Stimulated activated CD4-positive, alpha-beta T cell treated with anti-CD3 and anti-CD28 coated beads, Interleukin-2, amount 100 ng/mL, for 48 hours (primary cell): ENCODE measurements at regions not wholly inside any gene's neighbourhood (a gene's known extent, or its start where the extent isn't known, plus 50 kb on each side); places are given as distances from the start of the nearest gene placed in this dataset.
A peak's percentile ranks its signal among the peaks of the same experiment; 100 is the strongest.
"Not testable (repeated sequence)": the region's sequence is repeated elsewhere in the genome, so short reads cannot be mapped to it uniquely, and the experiment has no call there.

Experiments
- DNase-seq, 2 donors: peaks; one replicate each; pipeline ENCODE4 v3.0.0-alpha.2; 2020

GRCh38 chr3:17861476-17861875 lies 119.0 kb upstream of the TBC1D5 start:
- DNase-seq = no peak

DNA sequence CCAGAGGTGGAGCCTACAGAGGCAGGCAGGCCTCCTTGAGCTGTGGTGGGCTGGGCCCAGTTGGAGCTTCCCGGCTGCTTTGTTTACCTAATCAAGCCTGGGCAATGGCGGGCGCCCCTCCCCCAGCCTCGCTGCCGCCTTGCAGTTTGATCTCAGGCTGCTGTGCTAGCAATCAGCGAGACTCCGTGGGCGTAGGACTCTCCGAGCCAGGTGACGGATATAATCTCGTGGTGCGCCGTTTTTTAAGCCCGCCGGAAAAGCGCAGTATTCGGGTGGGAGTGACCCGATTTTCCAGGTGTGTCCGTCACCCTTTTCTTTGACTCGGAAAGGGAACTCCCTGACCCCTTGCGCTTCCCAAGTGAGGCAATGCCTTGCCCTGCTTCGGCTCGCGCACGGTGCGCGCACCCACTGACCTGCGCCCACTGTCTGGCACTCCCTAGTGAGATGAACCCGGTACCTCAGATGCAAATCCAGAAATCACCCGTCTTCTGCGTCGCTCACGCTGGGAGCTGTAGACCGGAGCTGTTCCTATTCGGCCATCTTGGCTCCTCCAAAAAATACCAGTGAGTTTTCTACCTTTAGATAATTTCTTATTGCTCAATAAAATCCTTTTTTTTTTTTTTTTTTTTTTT lies 118.5 kb upstream of the TBC1D5 start:
- not testable (repeated sequence) for DNase-seq

DNA sequence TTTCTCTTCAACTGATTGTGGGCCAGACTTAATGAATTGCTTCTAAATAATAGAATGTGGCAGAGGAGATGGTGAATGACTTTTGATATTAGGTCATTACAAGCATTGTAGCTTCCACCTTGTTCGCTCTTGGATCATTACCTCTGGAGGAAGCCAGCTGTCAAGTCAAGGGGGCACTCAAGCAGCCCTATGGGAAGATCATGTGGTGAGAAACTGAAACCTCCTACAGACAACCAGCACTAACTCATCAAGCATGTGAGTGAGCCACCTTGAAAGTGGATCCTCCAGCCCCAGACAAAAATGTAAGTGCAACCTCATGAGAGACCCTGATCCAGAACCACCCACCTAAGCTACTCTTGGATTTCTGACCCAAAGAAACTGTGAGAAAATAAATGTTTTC lies 109.8 kb upstream of the TBC1D5 start:
- no peak for DNase-seq

- no peak for DNase-seq
Measured at GRCh38 chr3:17850448-17850847, 108.0 kb upstream of the TBC1D5 start.

- DNase-seq = no peak
Measured at GRCh38 chr3:17848102-17848501, 105.7 kb upstream of the TBC1D5 start.

GRCh38 chr3:17847156-17847555 lies 104.7 kb upstream of the TBC1D5 start:
- no peak for DNase-seq

- DNase-seq = no peak
Measured at GRCh38 chr3:17846466-17846865, 104.0 kb upstream of the TBC1D5 start.

DNA sequence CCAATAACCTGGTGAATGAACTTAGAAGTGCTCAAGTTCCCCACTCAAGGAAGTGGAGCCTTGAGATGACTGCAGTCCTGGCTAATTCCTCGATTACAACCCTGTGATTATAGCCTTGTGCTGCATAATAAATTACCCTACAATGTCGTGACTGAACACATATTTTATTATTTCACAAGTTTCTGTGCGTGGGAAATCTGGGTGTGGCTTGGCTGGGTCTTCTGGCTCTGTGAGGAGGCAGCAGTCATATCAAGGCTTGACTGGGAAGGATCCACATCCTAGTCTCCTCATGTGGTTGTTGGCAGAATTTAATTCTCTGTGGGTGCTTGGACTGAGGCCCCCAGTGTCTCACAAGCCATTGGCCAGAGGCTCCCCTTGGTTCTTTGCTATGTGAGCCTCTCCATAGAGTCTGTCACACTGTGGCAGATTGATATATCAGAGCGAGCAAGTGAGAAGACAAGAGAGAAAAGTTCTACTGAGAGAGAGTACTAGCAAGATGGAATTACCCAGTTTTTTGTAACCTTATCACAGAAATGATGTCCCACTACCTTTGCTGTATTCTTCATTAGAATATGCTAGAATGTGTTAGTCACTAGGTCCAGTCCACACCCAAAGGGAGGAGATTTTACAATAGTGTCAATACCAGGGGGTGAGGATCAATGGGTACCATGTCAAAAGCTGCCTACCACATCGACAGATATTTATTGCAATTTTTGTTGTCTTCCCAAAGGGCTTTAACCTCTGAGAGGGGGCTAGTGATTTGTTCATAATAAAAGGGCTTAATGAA lies 102.8 kb upstream of the TBC1D5 start:
- DNase-seq = no peak

DNA sequence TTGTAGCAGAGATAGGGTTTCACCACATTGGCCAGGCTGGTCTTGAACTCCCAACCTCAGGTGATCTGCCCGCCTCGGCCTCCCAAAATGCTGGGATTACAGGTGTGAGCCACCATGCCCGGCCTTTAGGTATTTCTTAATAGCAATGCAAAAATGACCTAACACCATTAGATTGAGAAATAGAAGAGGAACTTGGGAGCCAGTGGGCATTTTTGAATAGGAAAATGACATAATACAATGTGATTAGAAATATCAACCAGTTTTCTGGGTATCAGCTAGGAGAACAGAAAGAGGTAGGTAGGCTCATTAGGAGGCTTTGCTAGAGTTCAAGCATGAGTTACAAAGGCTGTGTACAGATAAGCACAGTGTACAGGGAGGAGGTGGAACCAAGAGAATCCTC lies 101.8 kb upstream of the TBC1D5 start:
- DNase-seq = no peak

GRCh38 chr3:17841190-17841828 lies 98.9 kb upstream of the TBC1D5 start:
- DNase-seq = peak; percentile 79 to 83

GRCh38 chr3:17840651-17841050 lies 98.2 kb upstream of the TBC1D5 start:
- no peak for DNase-seq

GRCh38 chr3:17840126-17840525 lies 97.7 kb upstream of the TBC1D5 start:
- no peak for DNase-seq

DNA sequence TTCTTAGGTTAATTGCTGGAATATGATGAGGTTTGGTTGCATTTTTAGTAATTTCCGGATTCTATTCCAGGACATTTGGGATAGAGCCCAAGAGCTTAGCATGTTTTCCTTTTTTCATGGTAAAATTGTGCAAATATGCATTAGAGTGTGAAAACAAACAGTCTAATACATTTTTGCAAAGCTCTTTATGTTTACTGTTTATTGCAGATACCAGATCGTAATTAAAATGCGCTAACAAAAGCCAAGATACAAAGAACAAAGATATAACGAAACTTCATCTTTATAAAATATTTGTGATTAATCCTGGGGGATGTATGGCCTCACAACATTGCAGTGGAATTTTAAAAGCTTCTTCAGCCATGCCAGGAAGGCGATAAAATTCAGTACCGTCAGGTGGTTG lies 94.5 kb upstream of the TBC1D5 start:
- no peak for DNase-seq

- DNase-seq = no peak
Measured at GRCh38 chr3:17836092-17836491, 93.7 kb upstream of the TBC1D5 start.

GRCh38 chr3:17833786-17834559 lies 91.5 kb upstream of the TBC1D5 start:
- DNase-seq = no peak

DNA sequence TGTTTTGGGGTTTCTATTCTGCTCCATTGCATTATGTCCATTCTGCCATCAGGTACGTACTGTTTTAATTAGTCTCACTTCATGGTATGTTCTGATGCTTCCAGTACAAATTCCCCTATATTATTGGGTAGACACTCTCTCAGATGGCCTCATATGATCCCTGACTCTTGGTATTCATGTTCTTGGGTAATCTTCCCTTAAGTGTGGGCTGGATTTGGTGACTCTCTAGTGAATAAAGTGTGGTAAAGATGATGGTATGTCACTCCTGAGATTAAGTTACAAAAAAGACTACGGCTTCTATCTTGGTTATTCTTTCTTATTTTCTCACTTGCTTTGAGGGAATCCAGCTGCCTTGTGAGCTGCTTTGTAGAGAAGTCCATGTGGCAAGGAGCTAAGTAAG lies 89.6 kb upstream of the TBC1D5 start:
- DNase-seq = no peak

DNA sequence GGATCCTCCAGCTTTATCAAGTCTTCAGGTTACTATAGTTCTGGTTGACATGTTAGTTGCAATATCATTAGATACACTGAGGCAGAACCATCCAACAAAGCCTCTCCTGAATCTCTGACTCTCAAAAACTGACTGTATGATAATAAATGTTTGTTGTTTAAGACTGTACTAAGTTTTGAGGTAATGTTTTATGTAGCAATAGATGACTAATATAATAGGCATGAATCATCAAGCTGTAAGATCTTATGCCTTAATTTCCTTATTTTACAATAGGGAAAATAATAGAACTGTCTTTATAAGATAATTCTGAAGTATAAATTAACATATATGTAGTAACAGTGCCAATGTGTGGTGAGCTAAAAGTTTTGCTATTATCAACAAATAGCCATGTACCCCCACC lies 88.9 kb upstream of the TBC1D5 start:
- DNase-seq = no peak

DNA sequence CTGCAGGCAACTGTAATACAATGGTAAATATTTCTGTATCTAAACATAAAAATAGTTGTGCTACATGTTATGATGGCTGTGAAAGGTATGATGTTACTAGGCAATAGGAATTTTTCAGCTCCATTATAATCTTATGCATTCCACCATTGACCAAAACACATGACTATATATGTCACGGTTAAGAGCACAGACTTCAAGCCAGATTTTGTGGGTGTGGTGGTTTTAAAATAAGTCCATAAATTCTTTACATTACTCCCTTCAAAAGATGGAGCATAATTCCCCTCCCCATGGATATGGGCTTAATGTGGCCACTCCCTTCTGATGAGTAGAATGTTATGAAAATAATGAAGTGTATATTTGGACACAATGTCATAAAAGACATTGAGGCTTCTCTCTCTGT lies 88.4 kb upstream of the TBC1D5 start:
- no peak for DNase-seq

GRCh38 chr3:17828388-17828787 lies 86.0 kb upstream of the TBC1D5 start:
- DNase-seq = no peak

GRCh38 chr3:17825298-17825697 lies 82.9 kb upstream of the TBC1D5 start:
- DNase-seq = no peak

DNA sequence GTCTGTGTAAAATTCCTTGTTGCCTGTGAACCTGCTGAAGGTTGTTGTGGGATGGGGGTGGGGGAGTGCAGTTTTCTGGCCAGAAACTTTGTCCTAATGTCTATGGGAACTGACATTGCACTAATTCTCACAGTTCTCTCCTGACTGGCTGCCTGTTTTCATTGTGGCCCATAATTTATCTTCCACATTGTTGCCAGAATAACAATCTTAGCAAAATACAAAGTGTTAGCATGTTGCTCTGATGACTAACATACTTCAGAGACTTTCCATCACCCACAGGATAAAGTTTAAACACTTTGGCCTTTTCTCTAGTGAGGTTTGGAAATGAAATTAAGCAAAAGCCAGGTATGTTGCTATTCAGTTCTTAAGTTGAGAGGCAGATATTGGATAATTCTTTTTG lies 81.4 kb upstream of the TBC1D5 start:
- no peak for DNase-seq

DNA sequence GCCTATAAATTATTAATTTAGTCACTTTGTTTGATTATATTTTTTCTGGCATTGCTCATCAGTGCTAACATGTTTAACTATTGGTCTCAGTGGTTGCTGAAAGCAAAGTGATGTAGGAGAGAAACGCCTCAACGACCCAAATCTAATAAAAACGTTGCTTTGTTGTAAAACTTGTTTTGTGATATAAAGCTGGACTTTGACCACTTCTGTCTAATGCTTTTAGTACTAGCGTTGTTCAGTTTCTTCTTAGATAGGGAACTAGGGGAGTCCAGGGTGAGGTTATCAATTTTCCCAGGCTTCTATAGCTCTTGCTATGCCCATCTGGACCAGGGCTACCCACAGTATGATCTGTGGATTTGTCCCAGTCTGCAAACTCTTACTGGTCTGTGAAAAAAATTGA lies 80.6 kb upstream of the TBC1D5 start:
- no peak for DNase-seq

DNA sequence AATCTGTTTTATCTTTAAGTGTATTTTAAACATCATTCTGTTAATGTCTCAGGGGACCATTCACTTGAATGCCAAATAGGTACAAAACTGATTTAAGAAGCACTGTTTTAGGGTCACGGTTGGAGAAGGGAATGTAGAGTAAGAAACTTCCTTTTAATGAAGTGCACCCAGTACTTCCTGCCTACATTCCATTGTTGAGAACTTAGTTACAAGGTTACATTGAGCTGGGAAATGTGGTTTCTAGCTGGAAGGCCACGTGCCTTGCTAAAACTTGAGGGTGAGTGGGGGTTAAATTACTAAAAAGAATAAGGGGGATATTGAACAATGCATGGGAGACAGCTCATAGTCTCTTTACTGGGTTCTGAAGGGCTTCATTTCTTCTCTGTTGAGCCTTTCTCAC lies 78.3 kb upstream of the TBC1D5 start:
- no peak for DNase-seq

- no peak for DNase-seq
Measured at GRCh38 chr3:17820275-17820674, 77.8 kb upstream of the TBC1D5 start.
